GM12872 (cell line): ENCODE measurements at regions not wholly inside any gene's neighbourhood (a gene's known extent, or its start where the extent isn't known, plus 50 kb on each side); places are given as distances from the start of the nearest gene placed in this dataset.

Experiments used
- TF ChIP-seq, protein P1 (sequence below): IDR thresholded peaks from 3 replicates; pipeline ENCODE4 v1.5.1; 2011; ENCODE audit warnings: low read depth, mild to moderate bottlenecking, low read length, moderate library complexity; ENCODE audit not compliant: insufficient read depth

DNA sequence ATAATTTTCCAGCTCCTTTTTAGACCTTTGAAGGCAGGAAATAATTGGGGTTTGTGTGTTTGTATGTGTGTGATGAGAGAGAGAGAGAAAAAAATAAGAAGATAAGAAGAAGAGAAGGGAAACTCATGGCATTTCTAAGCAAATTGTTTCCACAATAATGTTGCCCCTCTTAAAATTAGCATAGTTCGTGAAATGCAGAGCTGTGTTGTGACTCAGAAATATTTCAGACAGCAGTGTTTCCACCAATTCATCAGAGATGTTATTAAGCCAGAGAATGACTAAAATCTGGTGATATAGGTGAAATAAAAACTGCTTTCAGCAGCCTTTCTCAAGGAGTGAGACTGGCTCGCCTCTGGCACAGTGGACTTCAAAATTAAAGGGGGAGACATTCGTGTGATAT, 65.9 kb upstream of the ARHGAP5 start:
- TF ChIP-seq, protein P1, sequence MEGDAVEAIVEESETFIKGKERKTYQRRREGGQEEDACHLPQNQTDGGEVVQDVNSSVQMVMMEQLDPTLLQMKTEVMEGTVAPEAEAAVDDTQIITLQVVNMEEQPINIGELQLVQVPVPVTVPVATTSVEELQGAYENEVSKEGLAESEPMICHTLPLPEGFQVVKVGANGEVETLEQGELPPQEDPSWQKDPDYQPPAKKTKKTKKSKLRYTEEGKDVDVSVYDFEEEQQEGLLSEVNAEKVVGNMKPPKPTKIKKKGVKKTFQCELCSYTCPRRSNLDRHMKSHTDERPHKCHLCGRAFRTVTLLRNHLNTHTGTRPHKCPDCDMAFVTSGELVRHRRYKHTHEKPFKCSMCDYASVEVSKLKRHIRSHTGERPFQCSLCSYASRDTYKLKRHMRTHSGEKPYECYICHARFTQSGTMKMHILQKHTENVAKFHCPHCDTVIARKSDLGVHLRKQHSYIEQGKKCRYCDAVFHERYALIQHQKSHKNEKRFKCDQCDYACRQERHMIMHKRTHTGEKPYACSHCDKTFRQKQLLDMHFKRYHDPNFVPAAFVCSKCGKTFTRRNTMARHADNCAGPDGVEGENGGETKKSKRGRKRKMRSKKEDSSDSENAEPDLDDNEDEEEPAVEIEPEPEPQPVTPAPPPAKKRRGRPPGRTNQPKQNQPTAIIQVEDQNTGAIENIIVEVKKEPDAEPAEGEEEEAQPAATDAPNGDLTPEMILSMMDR, result no peak

DNA sequence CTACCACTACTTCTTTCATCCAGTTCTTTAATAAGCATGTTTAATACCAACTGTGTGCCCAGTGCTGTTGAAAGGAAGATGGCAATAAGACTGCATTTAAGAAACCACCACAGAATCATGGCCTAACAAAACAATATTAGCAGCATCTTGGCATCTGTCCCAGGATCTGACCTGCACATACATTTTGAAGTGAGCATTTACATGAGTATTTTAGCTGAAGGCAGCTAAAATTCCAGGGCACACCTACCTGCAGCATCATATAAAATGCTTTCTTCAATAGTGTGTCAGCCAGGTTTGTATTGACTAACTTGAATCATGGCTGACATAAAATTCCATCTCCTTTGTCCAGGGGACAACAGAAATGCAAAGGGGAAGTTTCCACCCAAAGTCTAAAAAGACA, 65.0 kb upstream of the ARHGAP5 start:
- TF ChIP-seq, protein P1, result no peak

- TF ChIP-seq, protein P1, result no peak
These were observed 64.5 kb upstream of the ARHGAP5 start for GRCh38 chr14:32012571-32012970.

- TF ChIP-seq, protein P1, result 0 out of 3 replicates have a peak, but pooled peaks have one; percentile 9
These were observed 64.0 kb upstream of the ARHGAP5 start for GRCh38 chr14:32013083-32013482.

DNA sequence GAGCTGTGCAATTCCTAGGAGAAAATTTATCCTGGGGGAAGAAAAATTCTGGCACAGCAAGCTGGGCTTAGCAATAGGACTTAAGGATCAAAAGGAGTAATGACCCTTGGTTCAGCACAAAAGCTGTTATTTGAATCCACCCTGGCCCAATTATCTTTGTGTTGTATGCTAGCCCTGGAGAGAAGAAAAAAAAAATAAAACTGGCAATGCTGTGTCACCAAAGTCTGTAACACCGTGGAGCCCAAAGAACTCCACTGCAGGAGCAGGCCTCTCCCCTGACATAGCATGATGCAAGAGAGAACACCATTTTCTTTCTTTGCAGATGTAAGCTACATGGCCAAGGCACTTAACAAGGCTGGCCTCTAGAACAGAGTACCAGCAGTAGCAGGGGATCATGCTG, 63.0 kb upstream of the ARHGAP5 start:
- TF ChIP-seq, protein P1, result no peak

GRCh38 chr14:32014498-32014897, 62.6 kb upstream of the ARHGAP5 start:
- TF ChIP-seq, protein P1, result no peak

DNA sequence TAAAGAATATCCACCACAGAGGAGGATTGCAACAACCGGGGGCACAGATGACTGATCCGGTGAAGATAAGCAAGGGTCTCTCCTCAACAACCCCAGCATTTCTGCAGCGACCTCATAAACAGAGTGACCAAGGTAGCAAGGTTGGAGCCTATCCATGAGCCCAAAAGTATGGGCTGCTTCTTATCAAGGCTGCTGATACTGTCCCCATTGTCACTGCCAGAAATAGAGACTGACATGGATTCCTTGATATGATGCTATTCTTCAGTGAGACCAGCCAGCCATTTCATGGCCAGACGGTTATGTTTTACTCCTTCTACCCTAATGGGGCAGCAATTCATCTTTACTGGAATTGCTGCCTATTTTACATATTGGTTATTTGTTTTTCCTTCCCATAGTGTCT, 61.9 kb upstream of the ARHGAP5 start:
- TF ChIP-seq, protein P1, result no peak

GRCh38 chr14:32017587-32017986, 59.5 kb upstream of the ARHGAP5 start:
- TF ChIP-seq, protein P1, result no peak
